Heart left ventricle (tissue), 13 donors: ENCODE measurements at regions not wholly inside any gene's neighbourhood (a gene's known extent, or its start where the extent isn't known, plus 50 kb on each side); places are given as distances from the start of the nearest gene placed in this dataset.

Experiments used
- CTCF ChIP-seq, 12 donors: fragments of 200-600 bp; sonication (generic) in 4 of 12; IDR thresholded peaks; one replicate each; pipeline versions ENCODE4 v1.5.0 to v1.8.0; 2018 to 2022; ENCODE audit warnings: antibody characterized with exemption in 12 of 12, mild to moderate bottlenecking in 5 of 12
- POLR2A ChIP-seq, 2 donors: fragments of 450-650 bp; IDR thresholded peaks; one replicate each; pipeline ENCODE4 v1.6.1; 2017; ENCODE audit warnings: antibody characterized with exemption in 2 of 2, mild to moderate bottlenecking in 2 of 2, moderate library complexity in 2 of 2
- donor health status: ischemic (EF 13 %, LVEDD 7.1; RV severe dilation, severe dysfunction).
- donor health status: DM: no; HTN: yes; CAD: no.
- donor health status: DM: no; HTN: no; CAD: no.
- donor health status: ischemic (EF 25% LVEDD 6.9; RV normal size, moderate dysfunction).
- donor health status: ischemic (EF 25% LVEDD 5.7; RV mildly dilated, moderate dysfunction).
- donor health status: ischemic (EF 35%, LVEDD 5.7; RV mildly dilated, moderate dysfunction).
- donor health status: nonischemic (EF 11% LVEDD 7.7; RV severe dilation, severe dysfunction).
- donor health status: DM: yes; HTN: yes; CAD: no.
- donor health status: PGD.
- donor health status: ischemic (EF 29% LVEDD 5.4; RV normal size, mild dysfunction).
- donor health status: nonischemic (EF 23%, LVEDD 6.1; RV moderate dilation, normal function).

GRCh38 chr21:28826569-28826968 lies 166.1 kb downstream of the LTN1 start:
- TF ChIP-seq CTCF (IDR thresholded peaks at IDR 0.05) (no peak), POLR2A (IDR thresholded peaks at IDR 0.05) (no peak)
